CD4-positive, alpha-beta memory T cell (primary cell): ENCODE measurements at regions not wholly inside any gene's neighbourhood (a gene's known extent, or its start where the extent isn't known, plus 50 kb on each side); places are given as distances from the start of the nearest gene placed in this dataset.

Source experiments
- CTCF ChIA-PET: fragments of 350-600 bp; sonication (Branson Sonifier 250); formaldehyde crosslinking; loops from one replicate; lab custom pipeline; 2021; ENCODE audit warnings: inconsistent platforms; ENCODE audit not compliant: partially characterized antibody; lab: Charles Lee
- POLR2A ChIA-PET: fragments of 350-600 bp; sonication (Branson Sonifier 250); formaldehyde crosslinking; loops from one replicate; lab custom pipeline; 2021; ENCODE audit not compliant: partially characterized antibody; lab: Charles Lee
- DNase-seq, 5 donors: peaks; one replicate each; pipeline versions ENCODE4 v3.0.0 to v3.0.0-alpha.2; 2020 to 2022; ENCODE audit warnings: mixed read lengths in 1 of 5
- H3K27ac ChIP-seq: one replicate; pipeline ENCODE4 v1.7.0; 2013; ENCODE audit warnings: low read depth, low read length
- H3K27me3 ChIP-seq: 2 replicates; pipeline ENCODE4 v1.7.0; 2013; ENCODE audit warnings: mild to moderate bottlenecking, low read length, moderate library complexity; ENCODE audit not compliant: insufficient read depth
- H3K36me3 ChIP-seq: 2 replicates; pipeline ENCODE4 v1.7.0; 2013; ENCODE audit warnings: mild to moderate bottlenecking, low read length, moderate library complexity; ENCODE audit not compliant: insufficient read depth
- H3K4me1 ChIP-seq: 2 replicates; pipeline ENCODE4 v1.7.0; 2013; ENCODE audit warnings: mild to moderate bottlenecking, low read length, moderate library complexity; ENCODE audit not compliant: insufficient read depth
- H3K4me3 ChIP-seq, 2 donors: one replicate each; pipeline ENCODE4 v1.7.0; 2013; ENCODE audit warnings: low read length in 2 of 2, mild to moderate bottlenecking in 1 of 2
- H3K9me3 ChIP-seq, 2 donors: one replicate each; pipeline ENCODE4 v1.7.0; 2013; ENCODE audit warnings: low read length in 2 of 2, control low read depth in 1 of 2; ENCODE audit not compliant: control insufficient read depth in 1 of 2
- H3K27ac Mint-ChIP-seq, 7 donors: one replicate each; pipeline ENCODE4 v1.8.0; 2020 to 2021; ENCODE audit warnings: mixed read lengths in 7 of 7, mild to moderate bottlenecking in 6 of 7, inconsistent platforms in 3 of 7, moderate library complexity in 3 of 7
- H3K27me3 Mint-ChIP-seq, 2 donors: one replicate each; pipeline ENCODE4 v1.8.0; 2020 to 2021; ENCODE audit warnings: mixed read lengths in 2 of 2
- H3K36me3 Mint-ChIP-seq, 2 donors: one replicate each; pipeline ENCODE4 v1.8.0; 2020 to 2021; ENCODE audit warnings: mixed read lengths in 2 of 2, inconsistent platforms in 1 of 2, mild to moderate bottlenecking in 1 of 2
- H3K4me1 Mint-ChIP-seq, 4 donors: one replicate each; pipeline ENCODE4 v1.8.0; 2020 to 2021; ENCODE audit warnings: mixed read lengths in 4 of 4, mild to moderate bottlenecking in 1 of 4
- H3K4me3 Mint-ChIP-seq, 8 donors: one replicate each; pipeline ENCODE4 v1.8.0; 2020 to 2021; ENCODE audit warnings: mixed read lengths in 8 of 8, mild to moderate bottlenecking in 7 of 8, moderate library complexity in 6 of 8, inconsistent platforms in 3 of 8
- H3K9me3 Mint-ChIP-seq, 8 donors: one replicate each; pipeline ENCODE4 v1.8.0; 2020 to 2021; ENCODE audit warnings: mixed read lengths in 8 of 8, mild to moderate bottlenecking in 5 of 8, inconsistent platforms in 3 of 8, moderate library complexity in 1 of 8
- intact Hi-C: fragments of 100-400 bp; cut with micrococcal nuclease; formaldehyde crosslinking; loops from one replicate; pipeline ENCODE4 v1.15.1; 2023

GRCh38 chr14:38850664-38851063, 252.4 kb downstream of the SEC23A start:
- no peak for DNase-seq
- H3K36me3 Mint-ChIP-seq, result no peaks in the 10 kb centered on the region
- H3K9me3 Mint-ChIP-seq, result no peaks in the 10 kb centered on the region
- Histone ChIP-seq H3K27me3 (no peaks in the 10 kb centered on the region), H3K4me3 (no peak overlapping the region), H3K4me1 (no peaks in the 10 kb centered on the region), H3K27ac (no peak overlapping the region), H3K36me3 (no peaks in the 10 kb centered on the region), H3K9me3 (no peaks in the 10 kb centered on the region)
- intact Hi-C loops, result no loop called here
- peaks cover 0 to 4% of the 10 kb centered on the region in 2 donors for H3K27me3 Mint-ChIP-seq
- no peak overlapping the region for H3K4me3 Mint-ChIP-seq
- H3K27ac Mint-ChIP-seq, result no peak overlapping the region
- ChIA-PET CTCF (no interaction called here), POLR2A (no interaction called here)
- H3K4me1 Mint-ChIP-seq, result no peaks in the 10 kb centered on the region

GRCh38 chr14:38848243-38848935, 254.6 kb downstream of the SEC23A start:
- Histone ChIP-seq H3K27ac (no peak overlapping the region), H3K9me3 (no peaks in the 10 kb centered on the region), H3K27me3 (no peaks in the 10 kb centered on the region), H3K4me1 (no peaks in the 10 kb centered on the region), H3K4me3 (no peak overlapping the region), H3K36me3 (no peaks in the 10 kb centered on the region)
- Mint-ChIP-seq H3K4me3 (no peak overlapping the region), H3K4me1 (no peaks in the 10 kb centered on the region), H3K9me3 (no peaks in the 10 kb centered on the region), H3K36me3 (no peaks in the 10 kb centered on the region), H3K27ac (no peak overlapping the region), H3K27me3 (peaks cover 0 to 6% of the 10 kb centered on the region in 2 donors)
- DNase-seq, result no peak
- CTCF ChIA-PET, result no interaction called here
- intact Hi-C loops, result no loop called here
- POLR2A ChIA-PET, result no interaction called here

DNA sequence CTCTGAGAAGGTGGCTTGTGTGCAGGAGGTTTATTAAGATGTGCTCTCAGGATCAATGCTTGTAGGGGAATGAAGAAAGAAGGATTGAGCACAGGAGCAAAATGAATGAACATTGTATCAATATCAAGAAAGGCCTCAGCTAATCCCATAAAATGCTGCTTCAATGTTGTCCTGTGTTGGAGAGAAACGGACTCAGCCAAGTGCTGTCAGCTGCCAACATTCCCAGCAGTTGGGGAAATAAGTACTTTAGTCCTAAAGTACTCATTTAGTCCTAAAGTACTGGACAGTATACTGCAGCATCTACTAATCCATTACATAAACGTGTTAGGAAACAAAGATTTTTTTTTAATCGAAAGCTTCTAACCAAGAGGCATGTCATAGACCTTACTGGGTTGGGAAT, 255.9 kb downstream of the SEC23A start:
- H3K27me3 ChIP-seq, result no peaks in the 10 kb centered on the region
- no peaks in the 10 kb centered on the region for H3K36me3 ChIP-seq
- H3K4me3 ChIP-seq, result no peak overlapping the region
- intact Hi-C loops, result no loop called here
- H3K27me3 Mint-ChIP-seq, result peaks cover 0 to 9% of the 10 kb centered on the region in 2 donors
- no peaks in the 10 kb centered on the region for H3K4me1 ChIP-seq
- no peak overlapping the region for H3K4me3 Mint-ChIP-seq
- ChIA-PET CTCF (interaction anchor here (1.5 kb wide), 1 partner anchor 20 kb away, joined by 4 read pairs; no protein-coding TSS in a partner anchor), POLR2A (no interaction called here)
- H3K27ac ChIP-seq, result no peak overlapping the region
- H3K4me1 Mint-ChIP-seq, result no peaks in the 10 kb centered on the region
- H3K36me3 Mint-ChIP-seq, result no peaks in the 10 kb centered on the region
- H3K9me3 ChIP-seq, result no peaks in the 10 kb centered on the region
- no peak for DNase-seq
- no peak overlapping the region for H3K27ac Mint-ChIP-seq
- no peaks in the 10 kb centered on the region for H3K9me3 Mint-ChIP-seq

- Mint-ChIP-seq H3K27me3 (peaks cover 6 to 9% of the 10 kb centered on the region in 2 donors), H3K27ac (no peak overlapping the region), H3K4me3 (no peak overlapping the region), H3K36me3 (no peaks in the 10 kb centered on the region), H3K9me3 (no peaks in the 10 kb centered on the region), H3K4me1 (no peaks in the 10 kb centered on the region)
- DNase-seq, result no peak
- POLR2A ChIA-PET, result no interaction called here
- H3K36me3 ChIP-seq, result no peaks in the 10 kb centered on the region
- no peaks in the 10 kb centered on the region for H3K4me1 ChIP-seq
- no peaks in the 10 kb centered on the region for H3K27me3 ChIP-seq
- CTCF ChIA-PET, result no interaction called here
- H3K27ac ChIP-seq, result no peak overlapping the region
- no peaks in the 10 kb centered on the region for H3K9me3 ChIP-seq
- no peak overlapping the region for H3K4me3 ChIP-seq
- intact Hi-C loops, result no loop called here
Measured at GRCh38 chr14:38839694-38840365, 263.2 kb downstream of the SEC23A start.

DNA sequence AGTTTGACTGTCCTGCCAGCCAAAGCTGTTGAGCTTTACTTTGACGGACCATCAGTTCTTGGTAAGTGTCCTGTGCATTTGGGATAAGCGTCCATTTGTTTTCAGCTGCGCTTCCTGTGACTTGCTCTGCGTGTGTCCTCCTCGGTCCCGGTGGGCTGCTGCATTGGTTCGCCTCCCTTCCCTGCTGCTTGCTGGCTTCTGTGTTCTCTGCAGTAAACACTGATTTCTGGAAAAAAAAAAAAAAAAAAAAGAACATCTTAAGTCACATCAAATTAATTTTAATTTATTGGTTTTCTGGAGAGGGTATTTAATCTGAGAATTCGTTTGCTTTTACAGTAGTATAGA, 264.1 kb downstream of the SEC23A start:
- no peak for DNase-seq
- Mint-ChIP-seq H3K36me3 (no peaks in the 10 kb centered on the region), H3K4me3 (no peak overlapping the region), H3K9me3 (no peaks in the 10 kb centered on the region), H3K27ac (no peak overlapping the region), H3K4me1 (no peaks in the 10 kb centered on the region), H3K27me3 (peaks cover 6 to 8% of the 10 kb centered on the region in 2 donors)
- Histone ChIP-seq H3K9me3 (no peaks in the 10 kb centered on the region), H3K36me3 (no peaks in the 10 kb centered on the region), H3K27ac (no peak overlapping the region), H3K27me3 (no peaks in the 10 kb centered on the region), H3K4me1 (no peaks in the 10 kb centered on the region), H3K4me3 (no peak overlapping the region)
- POLR2A ChIA-PET, result no interaction called here
- intact Hi-C loops, result no loop called here
- CTCF ChIA-PET, result interaction anchor here (0.7 kb wide), 1 partner anchor 1012 kb away, joined by 3 read pairs; no protein-coding TSS in a partner anchor

GRCh38 chr14:38838049-38838978, 264.7 kb downstream of the SEC23A start:
- H3K27me3 ChIP-seq, result no peaks in the 10 kb centered on the region
- Mint-ChIP-seq H3K27ac (no peak overlapping the region), H3K4me3 (no peak overlapping the region), H3K9me3 (no peaks in the 10 kb centered on the region), H3K4me1 (no peaks in the 10 kb centered on the region), H3K27me3 (peaks cover 6 to 7% of the 10 kb centered on the region in 2 donors), H3K36me3 (no peaks in the 10 kb centered on the region)
- POLR2A ChIA-PET, result no interaction called here
- no peaks in the 10 kb centered on the region for H3K36me3 ChIP-seq
- H3K4me3 ChIP-seq, result no peak overlapping the region
- CTCF ChIA-PET, result interaction anchor here (0.7 kb wide), 1 partner anchor 1012 kb away, joined by 3 read pairs; no protein-coding TSS in a partner anchor
- DNase-seq, result no peak
- no peaks in the 10 kb centered on the region for H3K9me3 ChIP-seq
- no peak overlapping the region for H3K27ac ChIP-seq
- no peaks in the 10 kb centered on the region for H3K4me1 ChIP-seq
- intact Hi-C loops, result no loop called here
